LNCAP (cell line): ENCODE measurements at regions not wholly inside any gene's neighbourhood (a gene's known extent, or its start where the extent isn't known, plus 50 kb on each side); places are given as distances from the start of the nearest gene placed in this dataset.

Experiments used
- TF ChIP-seq, protein P1 (sequence below): fragments of 450-650 bp; IDR thresholded peaks from 2 replicates; pipeline ENCODE4 v1.5.1; 2017; ENCODE audit warnings: mild to moderate bottlenecking

DNA sequence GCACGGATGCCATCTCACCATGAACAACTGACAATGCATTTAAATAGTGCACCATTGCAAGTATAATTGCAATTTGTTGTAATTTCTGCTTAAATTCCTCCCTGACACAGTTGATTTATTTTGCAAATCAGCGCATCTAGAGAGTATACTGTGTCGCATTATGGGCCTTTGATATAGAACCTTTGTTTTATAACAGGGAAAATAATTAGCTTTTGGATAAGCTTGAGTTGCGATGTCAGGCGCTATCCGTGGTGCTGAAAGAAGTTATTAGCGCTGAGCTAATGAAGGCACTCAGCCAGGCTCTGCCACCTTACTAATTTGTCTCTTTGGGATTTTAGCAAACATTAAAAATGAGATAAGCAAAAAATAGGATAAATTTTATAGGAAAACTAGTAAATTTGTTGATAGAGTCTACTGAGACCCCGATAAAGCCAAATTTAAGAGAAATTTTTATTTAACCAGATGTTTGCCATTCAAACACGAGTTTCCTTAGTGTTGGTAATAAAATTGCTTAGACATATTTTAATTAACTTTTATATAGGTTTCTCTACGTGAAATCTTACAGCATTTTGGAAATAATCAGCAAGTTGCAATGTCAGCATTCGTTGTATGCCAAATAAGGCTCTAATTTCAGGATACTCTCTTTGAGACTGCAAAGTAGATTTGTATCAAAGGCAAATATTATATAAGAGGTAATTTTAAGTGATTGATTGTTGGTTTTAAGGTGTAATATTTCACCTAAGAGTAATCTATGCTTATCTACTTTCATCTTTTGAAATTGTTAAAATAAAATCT lies 355.5 kb downstream of the TLR4 start:
- TF ChIP-seq, protein P1, sequence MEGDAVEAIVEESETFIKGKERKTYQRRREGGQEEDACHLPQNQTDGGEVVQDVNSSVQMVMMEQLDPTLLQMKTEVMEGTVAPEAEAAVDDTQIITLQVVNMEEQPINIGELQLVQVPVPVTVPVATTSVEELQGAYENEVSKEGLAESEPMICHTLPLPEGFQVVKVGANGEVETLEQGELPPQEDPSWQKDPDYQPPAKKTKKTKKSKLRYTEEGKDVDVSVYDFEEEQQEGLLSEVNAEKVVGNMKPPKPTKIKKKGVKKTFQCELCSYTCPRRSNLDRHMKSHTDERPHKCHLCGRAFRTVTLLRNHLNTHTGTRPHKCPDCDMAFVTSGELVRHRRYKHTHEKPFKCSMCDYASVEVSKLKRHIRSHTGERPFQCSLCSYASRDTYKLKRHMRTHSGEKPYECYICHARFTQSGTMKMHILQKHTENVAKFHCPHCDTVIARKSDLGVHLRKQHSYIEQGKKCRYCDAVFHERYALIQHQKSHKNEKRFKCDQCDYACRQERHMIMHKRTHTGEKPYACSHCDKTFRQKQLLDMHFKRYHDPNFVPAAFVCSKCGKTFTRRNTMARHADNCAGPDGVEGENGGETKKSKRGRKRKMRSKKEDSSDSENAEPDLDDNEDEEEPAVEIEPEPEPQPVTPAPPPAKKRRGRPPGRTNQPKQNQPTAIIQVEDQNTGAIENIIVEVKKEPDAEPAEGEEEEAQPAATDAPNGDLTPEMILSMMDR = no peak

DNA sequence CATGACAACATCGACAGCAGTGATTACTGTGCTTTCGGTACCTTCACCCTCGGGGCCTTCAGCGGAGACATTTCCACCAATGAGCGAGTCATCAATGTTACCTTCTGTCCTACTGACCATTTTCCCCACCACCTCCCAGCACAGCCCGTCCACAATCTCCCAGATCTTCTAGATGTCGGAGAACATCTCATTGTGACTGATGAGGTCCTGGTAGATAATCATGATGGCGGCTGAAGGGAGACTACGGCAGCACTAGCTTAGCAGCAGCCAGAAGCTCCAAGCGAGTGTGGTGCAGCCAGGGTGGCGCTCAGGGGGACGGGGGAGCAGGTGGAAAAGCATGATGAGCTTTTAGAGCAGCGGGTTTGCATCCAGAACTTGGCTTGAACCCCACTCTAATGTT lies 379.0 kb downstream of the TLR4 start:
- TF ChIP-seq, protein P1 = no peak

- TF ChIP-seq, protein P1 = no peak
These were observed 383.9 kb downstream of the TLR4 start for GRCh38 chr9:118088090-118088489.

DNA sequence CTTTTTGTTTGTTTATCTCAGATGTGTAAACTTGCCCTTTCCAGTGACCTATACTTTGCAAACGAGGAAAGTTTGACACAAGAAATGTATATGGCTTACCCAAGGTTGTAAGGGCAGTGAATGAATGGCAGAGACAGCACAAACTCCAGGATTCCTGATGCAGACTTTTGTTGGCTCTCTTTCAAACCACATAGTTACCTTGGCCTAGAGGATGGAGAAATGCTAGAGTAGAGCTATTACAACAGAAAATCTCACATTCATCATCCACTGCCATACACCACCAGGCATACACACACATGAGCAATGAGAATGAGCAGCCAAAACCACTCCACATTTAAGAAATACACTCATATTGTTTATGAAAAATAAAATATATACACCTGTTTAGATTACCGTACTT lies 387.0 kb downstream of the TLR4 start:
- TF ChIP-seq, protein P1 = no peak

DNA sequence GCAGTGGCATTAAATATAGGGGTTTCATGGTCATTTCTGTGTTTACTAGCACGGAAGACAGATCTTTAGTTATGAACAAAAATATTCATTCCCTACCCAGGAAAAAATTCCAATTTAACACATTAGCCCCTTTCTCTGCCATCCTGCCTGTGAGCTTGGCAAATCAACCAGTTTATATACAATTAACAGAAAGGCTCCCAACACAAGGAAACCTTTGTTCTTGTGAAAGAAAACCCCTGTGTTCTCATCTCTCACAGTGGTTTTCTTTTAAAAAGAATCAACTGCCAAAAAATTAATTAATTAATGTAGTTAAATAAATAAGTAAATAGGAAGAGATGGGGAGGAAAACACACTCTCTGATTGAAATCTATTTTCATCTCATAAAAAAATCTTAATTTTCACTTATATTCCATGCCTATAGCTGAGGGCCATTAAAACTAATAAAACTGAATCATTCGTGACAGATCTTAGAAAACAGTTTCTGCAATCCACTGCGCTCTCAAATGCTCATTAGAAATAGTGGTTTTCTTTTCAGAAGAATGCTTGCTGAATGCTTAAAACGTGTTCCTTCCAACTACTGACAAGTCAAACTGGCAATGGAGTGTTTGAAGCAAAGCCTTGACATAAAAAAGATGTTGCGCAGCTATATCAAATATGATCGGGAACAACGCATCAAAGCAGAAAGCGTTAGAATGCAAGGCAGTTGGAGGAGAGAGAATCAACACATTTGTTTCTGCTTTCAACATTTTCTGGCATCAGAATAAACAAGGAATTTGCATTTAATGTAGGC lies 387.7 kb downstream of the TLR4 start:
- TF ChIP-seq, protein P1 = no peak

DNA sequence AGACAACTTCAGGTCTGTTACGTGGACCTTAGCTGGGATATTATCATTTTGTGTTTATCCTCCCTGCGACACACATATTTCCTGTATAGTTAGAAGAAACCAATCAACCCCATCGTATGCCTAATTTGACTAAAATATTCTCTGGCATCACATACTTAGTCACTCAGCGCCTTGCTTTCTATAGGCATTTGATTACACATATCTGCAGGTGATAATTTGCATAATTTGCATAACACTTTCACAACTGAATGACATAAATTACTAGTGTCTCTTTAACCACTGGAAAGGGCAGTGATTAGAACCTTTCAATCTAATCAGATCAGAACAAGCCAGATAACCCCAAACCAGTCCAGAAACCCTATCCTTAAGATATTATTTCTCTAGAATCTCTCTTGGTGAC lies 390.2 kb downstream of the TLR4 start:
- TF ChIP-seq, protein P1 = no peak

- TF ChIP-seq, protein P1 = no peak
These were observed 396.6 kb downstream of the TLR4 start for GRCh38 chr9:118100529-118101419.
